ENCODE measurements at regions not wholly inside any gene's neighbourhood (a gene's known extent, or its start where the extent isn't known, plus 50 kb on each side); places are given as distances from the start of the nearest gene placed in this dataset.

GRCh38 chr10:29205787-29206186 lies 83.1 kb upstream of the LYZL1 start:
- TF ChIP-seq CTCF (IDR thresholded peaks at IDR 0.05) (no peak), POLR2A (IDR thresholded peaks at IDR 0.05) (no peak), EP300 (IDR thresholded peaks at IDR 0.05) (no peak)

All from tibial nerve (tissue), 4 donors.